ENCODE measurements at regions not wholly inside any gene's neighbourhood (a gene's known extent, or its start where the extent isn't known, plus 50 kb on each side); places are given as distances from the start of the nearest gene placed in this dataset.

- DNase-seq (ENCODE audit: low read depth in 4 of 4, low spot score in 3 of 4), result no peak
These were observed 435.0 kb upstream of the KIF2B start for GRCh38 chr17:53387745-53388144.

- no peak for DNase-seq (ENCODE audit: low read depth in 4 of 4, low spot score in 3 of 4)
These were observed 468.8 kb upstream of the KIF2B start for GRCh38 chr17:53353919-53354351.

- DNase-seq (ENCODE audit: low read depth in 4 of 4, low spot score in 3 of 4), result no peak
These were observed 477.9 kb upstream of the KIF2B start for GRCh38 chr17:53344778-53345177.

GRCh38 chr17:53336281-53336680 is 486.4 kb upstream of the KIF2B start:
- DNase-seq (ENCODE audit: low read depth in 4 of 4, low spot score in 3 of 4), result no peak

- no peak for DNase-seq (ENCODE audit: low read depth in 4 of 4, low spot score in 3 of 4)
These were observed 487.3 kb upstream of the KIF2B start for GRCh38 chr17:53335443-53335842.

- DNase-seq (ENCODE audit: low read depth in 4 of 4, low spot score in 3 of 4), result no peak
These were observed 492.0 kb upstream of the KIF2B start for GRCh38 chr17:53330756-53331155.

GRCh38 chr17:53321651-53322050 is 501.1 kb upstream of the KIF2B start:
- DNase-seq (ENCODE audit: low read depth in 4 of 4, low spot score in 3 of 4), result no peak

- DNase-seq (ENCODE audit: low read depth in 4 of 4, low spot score in 3 of 4), result no peak
These were observed 502.8 kb upstream of the KIF2B start for GRCh38 chr17:53319947-53320346.

- DNase-seq (ENCODE audit: low read depth in 4 of 4, low spot score in 3 of 4), result no peak
These were observed 505.7 kb upstream of the KIF2B start for GRCh38 chr17:53316988-53317387.

- DNase-seq (ENCODE audit: low read depth in 4 of 4, low spot score in 3 of 4), result no peak
These were observed 506.7 kb upstream of the KIF2B start for GRCh38 chr17:53316073-53316472.

- DNase-seq (ENCODE audit: low read depth in 4 of 4, low spot score in 3 of 4), result no peak
These were observed 508.2 kb upstream of the KIF2B start for GRCh38 chr17:53314521-53314920.

- DNase-seq (ENCODE audit: low read depth in 4 of 4, low spot score in 3 of 4), result no peak
These were observed 509.0 kb upstream of the KIF2B start for GRCh38 chr17:53313746-53314145.

- DNase-seq (ENCODE audit: low read depth in 4 of 4, low spot score in 3 of 4), result no peak
These were observed 544.3 kb upstream of the KIF2B start for GRCh38 chr17:53278466-53278865.

- peak in 1 of 4 donors; percentile 22 for DNase-seq (ENCODE audit: low read depth in 4 of 4, low spot score in 3 of 4)
These were observed 549.6 kb upstream of the KIF2B start for GRCh38 chr17:53273126-53273525.

GRCh38 chr17:53270936-53271335 is 551.8 kb upstream of the KIF2B start:
- no peak for DNase-seq (ENCODE audit: low read depth in 4 of 4, low spot score in 3 of 4)

- DNase-seq (ENCODE audit: low read depth in 4 of 4, low spot score in 3 of 4), result no peak
These were observed 558.0 kb upstream of the KIF2B start for GRCh38 chr17:53264730-53265129.

GRCh38 chr17:53253956-53254597 is 568.6 kb upstream of the KIF2B start:
- DNase-seq (ENCODE audit: low read depth in 4 of 4, low spot score in 3 of 4), result no peak

GRCh38 chr17:53249036-53249435 is 573.7 kb upstream of the KIF2B start:
- DNase-seq (ENCODE audit: low read depth in 4 of 4, low spot score in 3 of 4), result no peak

- no peak for DNase-seq (ENCODE audit: low read depth in 4 of 4, low spot score in 3 of 4)
These were observed 588.6 kb upstream of the KIF2B start for GRCh38 chr17:53234138-53234537.

- DNase-seq (ENCODE audit: low read depth in 4 of 4, low spot score in 3 of 4), result no peak
These were observed 595.2 kb upstream of the KIF2B start for GRCh38 chr17:53227514-53227913.

- no peak for DNase-seq (ENCODE audit: low read depth in 4 of 4, low spot score in 3 of 4)
These were observed 595.6 kb upstream of the KIF2B start for GRCh38 chr17:53227111-53227510.

- DNase-seq (ENCODE audit: low read depth in 4 of 4, low spot score in 3 of 4), result no peak
These were observed 602.9 kb upstream of the KIF2B start for GRCh38 chr17:53219821-53220220.

GRCh38 chr17:53218723-53219122 is 604.0 kb upstream of the KIF2B start:
- no peak for DNase-seq (ENCODE audit: low read depth in 4 of 4, low spot score in 3 of 4)
